GM19397 (cell line): ENCODE measurements at regions not wholly inside any gene's neighbourhood (a gene's known extent, or its start where the extent isn't known, plus 50 kb on each side); places are given as distances from the start of the nearest gene placed in this dataset.
"Not testable (repeated sequence)": the region's sequence is repeated elsewhere in the genome, so short reads cannot be mapped to it uniquely, and the experiment has no call there.

Source experiments
- ATAC-seq: cut with Tn5 transposase; IDR thresholded peaks from one replicate; pipeline ENCODE4 v1.9.1; 2021; ENCODE audit warnings: mild to moderate bottlenecking, moderate library complexity; ENCODE audit not compliant: unreplicated experiment

- ATAC-seq = no peak
Measured at GRCh38 chr20:29319725-29320124, 1937.7 kb upstream of the DEFB115 start.

DNA sequence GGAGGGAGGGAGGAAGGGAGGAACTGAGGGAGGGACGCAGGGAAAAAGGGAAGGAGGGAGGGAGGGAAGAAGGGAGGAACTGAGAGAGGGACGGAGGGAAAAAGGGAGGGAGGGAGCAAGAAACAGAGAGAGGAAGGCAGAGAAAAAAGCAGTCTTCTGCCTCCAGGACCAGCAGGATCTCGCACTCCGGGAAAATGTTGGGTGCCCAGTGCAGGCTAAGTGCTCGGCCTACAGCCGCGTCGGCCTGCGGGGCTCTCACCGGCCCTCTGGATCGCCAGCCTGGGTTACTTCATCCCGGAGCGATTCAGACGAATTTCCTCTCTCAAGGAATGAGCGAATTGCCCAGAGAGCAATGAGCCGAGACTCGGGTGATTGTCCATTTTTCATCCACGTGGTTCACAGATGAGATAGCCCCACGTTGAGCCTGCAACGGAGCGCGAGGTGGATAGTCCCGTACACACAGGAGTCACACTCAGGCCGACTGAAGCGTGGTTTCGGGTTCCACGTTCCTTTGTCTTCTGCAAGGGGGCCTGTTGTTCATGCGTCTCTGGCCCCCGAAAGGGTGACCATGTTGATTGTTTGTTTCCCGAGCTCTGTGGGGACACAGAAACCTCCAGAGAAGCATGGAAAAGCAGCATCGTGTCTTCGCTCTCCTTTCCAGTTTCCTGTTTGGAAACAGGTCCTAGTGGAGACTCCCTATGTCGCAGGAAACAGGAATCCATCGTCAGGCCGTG is 1937.1 kb upstream of the DEFB115 start:
- ATAC-seq = not testable (repeated sequence)

DNA sequence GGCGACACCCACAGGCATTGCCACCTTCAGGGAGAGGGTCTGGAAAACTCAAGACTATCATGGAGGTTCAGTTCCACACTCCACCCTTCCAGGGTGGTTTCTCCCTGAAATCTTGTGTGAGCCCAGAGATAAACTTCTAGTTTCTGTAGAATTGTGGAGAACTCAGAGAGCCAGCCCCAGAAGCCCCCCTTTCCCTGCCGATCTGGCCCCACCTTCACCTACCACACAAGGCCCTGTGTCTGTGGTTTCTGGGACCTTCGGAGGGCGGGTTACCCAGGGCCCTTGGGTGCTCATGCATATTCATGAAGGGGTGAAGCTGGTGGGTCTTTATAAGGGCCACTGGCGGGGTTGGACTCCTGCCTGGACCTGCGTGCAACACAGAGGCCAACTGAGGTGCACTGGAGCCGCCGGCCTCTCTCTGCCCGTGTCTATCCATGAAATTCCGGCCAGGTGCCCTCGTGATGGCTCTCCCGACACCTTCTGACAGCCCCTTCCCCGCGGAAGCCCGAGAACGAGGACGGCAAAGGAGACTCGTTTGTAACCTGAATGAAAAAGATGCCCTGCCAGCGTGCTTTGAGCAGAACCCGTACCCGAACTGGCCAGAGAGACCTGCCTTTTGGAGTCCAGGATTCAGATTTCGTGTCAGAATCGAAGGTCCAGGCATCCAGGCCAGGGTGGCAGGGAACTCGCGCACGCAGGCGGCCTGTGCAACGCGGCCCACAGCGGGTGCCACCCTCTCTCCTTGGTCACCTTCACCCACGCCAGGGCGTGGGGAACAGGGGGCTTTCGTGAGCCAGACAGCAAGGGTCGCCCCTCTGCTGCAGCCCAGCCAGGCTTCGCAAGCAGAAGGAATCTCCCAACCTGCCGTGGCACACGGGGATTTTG is 1933.6 kb upstream of the DEFB115 start:
- ATAC-seq = not testable (repeated sequence)

GRCh38 chr20:29324516-29325303 is 1932.8 kb upstream of the DEFB115 start:
- ATAC-seq = not testable (repeated sequence)

- no peak for ATAC-seq
Measured at GRCh38 chr20:29325304-29325640, 1932.2 kb upstream of the DEFB115 start.

DNA sequence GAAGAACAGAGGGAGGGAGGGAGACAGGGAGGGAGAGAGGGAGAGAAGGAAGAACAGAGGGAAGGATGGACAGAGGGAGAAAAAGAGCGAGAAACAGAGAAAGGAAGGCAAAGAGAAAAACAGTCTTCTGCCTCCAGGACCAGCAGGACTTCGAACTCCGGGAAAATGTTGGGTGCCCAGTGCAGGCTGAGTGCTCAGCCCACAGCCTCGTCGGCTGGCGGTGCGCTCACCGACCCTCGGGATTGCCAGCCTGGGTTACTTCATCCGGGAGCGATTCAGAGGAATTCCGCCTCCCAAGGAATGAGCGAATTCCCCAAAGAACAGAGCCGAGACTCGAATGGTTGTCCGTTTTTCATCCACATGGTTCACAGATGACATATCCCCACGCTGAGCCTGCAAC is 1931.7 kb upstream of the DEFB115 start:
- ATAC-seq = not testable (repeated sequence)

DNA sequence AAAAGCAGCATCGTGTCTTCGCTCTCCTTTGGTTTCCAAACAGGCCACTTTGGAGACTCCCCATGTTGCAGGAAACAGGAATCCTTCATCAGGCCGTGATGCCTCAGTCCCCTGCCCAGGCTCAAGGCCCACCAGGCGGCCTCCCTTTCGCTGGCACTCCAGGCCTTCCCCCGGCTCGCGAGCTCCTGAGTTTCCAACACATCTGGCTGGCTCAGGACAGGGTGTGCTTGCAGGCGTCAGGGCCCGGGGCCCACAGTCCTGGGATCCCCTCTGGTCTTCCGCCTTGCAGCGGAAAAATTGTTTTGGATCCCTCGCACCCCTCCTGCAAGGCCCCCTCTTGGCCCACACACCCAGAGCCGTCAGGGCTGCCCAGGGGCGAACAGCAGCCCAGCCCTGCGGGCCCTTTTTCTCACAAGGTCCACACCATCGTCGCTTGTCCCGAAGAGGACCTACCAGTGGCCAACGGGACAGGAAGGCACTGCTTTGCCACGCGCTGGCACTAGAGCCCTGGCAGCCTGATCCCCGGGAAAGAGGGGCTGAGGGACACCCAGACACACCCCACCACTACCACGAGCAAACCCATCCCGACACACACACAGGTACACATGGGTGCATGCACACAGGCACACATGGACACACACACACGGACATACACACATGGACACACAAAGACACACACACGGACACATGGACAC is 1930.9 kb upstream of the DEFB115 start:
- ATAC-seq = no peak

DNA sequence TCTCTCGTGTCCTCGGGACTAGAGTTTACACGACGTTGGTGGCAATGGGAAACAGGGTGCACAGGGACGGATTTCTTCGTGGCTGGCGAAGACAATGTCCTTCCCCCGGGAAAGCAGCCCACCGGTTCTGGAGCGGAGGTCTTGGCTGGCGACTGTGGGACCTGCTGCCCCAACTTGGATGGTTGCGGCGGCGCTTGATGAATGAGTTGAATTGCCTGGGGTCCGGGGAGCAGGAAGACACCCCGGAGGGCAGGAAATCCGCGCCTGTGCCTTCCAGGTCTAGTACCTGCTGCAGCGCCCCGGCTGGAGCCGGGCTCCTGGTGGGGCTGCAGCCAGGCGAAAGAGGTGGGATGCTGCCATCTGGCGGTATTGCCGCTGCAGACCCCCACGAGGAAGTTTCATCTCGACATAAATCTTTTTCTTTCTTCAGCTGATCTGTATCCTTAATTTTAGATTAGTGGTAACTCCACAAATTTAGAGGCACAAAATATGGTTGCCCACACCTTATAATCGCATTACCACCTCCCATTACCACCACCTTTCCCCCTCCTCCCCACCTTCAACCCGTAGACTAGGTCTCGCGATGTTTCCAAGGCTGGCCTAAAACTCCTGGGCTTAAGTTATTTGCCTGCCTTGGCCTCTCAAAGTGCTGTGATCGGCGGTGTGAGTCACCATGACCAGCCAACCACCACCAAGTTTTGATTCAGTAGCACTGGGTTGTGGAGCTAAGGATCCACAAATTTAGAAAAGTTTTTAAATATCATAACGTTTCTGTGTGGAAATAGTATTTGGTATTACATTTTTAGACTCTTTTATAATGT is 1929.7 kb upstream of the DEFB115 start:
- not testable (repeated sequence) for ATAC-seq

DNA sequence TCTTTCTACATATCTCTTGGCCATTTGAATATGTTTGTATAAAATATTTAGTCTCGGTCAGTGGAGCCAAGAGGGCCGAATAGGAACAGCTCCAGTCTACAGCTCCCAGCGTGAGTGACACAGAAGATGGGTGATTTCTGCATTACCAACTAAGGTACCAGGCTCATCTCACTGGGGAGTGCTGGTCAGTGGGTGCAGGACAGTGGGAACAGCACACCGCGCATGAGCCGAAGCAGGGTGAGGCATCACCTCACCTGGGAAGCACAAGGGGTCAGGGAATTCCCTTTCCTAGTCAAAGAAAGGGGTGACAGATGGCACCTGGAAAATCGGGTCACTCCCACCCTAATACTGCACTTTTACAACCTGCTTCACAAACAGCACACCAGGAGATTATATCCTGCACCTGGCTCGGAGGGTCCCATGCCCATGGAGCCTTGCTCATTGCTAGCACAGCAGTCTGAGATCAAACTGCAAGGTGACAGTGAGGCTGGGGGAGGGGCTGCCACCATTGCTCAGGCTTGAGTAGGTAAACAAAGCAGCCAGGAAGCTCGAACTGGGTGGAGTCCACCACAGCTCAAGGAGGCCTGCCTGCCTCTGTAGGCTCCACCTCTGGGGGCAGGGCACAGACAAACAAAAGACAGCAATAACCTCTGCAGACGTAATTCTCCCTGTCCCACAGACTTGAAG is 1926.9 kb upstream of the DEFB115 start:
- not testable (repeated sequence) for ATAC-seq

GRCh38 chr20:29349836-29350235 is 1907.6 kb upstream of the DEFB115 start:
- ATAC-seq = no peak

DNA sequence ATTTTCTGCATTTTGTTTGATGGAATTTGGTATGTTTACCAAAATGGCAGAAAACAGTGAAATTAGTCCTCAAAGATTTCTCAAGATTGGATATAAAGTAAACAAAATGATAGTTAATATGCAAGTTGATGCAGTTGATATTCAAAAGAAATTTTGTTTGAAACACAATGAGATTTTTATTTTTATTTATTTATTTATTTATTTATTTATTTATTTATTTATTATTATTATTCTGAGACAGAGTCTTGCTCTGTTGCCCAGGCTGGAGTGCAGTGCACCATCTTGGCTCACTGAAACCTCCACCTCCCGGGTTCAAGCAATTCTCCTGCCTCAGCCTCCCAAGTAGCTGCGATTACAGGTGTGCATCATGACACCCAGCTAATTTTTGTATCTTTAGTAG is 1881.5 kb upstream of the DEFB115 start:
- not testable (repeated sequence) for ATAC-seq

DNA sequence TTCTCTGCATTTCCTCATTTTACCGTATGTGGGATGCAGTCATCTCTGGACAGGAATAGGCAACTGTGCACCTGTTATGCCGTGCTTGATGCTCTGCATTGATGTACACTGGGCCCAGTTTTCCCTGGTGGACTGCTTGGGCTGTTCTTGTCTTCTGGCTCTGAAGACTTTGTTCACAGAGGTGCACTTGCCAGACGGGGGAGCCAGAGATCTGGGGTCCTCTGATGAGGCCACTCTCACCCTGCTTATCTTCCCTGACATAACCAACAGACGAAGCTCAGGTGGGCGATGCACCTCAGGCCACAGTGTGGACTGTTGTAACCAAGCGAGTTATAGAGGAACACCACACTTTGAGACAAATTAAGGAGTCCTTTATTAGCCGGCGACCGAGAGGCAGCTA is 1864.6 kb upstream of the DEFB115 start:
- ATAC-seq = not testable (repeated sequence)

GRCh38 chr20:29408034-29408695 is 1849.3 kb upstream of the DEFB115 start:
- no peak for ATAC-seq

- ATAC-seq = not testable (repeated sequence)
Measured at GRCh38 chr20:29408707-29409106, 1848.8 kb upstream of the DEFB115 start.

GRCh38 chr20:29409160-29409689 is 1848.2 kb upstream of the DEFB115 start:
- not testable (repeated sequence) for ATAC-seq

- no peak for ATAC-seq
Measured at GRCh38 chr20:29409833-29410805, 1847.3 kb upstream of the DEFB115 start.

DNA sequence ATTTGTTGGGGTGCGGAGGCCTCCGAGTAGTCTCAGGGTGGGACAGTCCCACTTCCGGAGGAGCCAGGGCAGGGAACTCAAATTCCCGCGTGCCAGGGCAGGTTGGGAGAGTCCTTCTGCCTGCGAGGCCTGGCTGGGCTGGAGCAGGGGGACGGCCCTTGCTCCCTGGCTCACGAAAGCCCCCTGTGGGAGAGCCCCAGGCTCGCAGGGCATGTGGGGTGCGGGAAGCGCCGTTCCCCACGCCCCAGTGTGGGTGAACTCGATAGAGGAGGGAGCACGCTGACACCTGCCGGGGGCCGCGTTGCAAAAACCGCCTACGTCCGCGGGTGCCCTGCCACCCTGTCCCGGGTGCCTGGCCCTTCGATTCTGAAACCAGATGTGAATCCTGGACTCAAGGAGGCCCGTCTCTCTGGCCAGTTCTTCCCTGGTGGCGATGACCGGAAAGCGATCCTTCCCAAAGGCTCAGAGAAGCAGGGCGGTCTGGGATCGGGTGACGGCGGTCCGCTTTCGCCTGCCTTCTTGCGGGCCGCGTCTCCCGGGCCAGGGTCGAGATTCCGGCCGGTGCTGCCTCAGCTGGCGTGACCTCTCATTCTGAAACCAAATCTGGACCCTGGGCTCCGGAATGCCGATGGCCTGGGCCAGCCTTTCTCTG is 1846.5 kb upstream of the DEFB115 start:
- ATAC-seq = no peak
